ENCODE measurements at regions not wholly inside any gene's neighbourhood (a gene's known extent, or its start where the extent isn't known, plus 50 kb on each side); places are given as distances from the start of the nearest gene placed in this dataset.
"Not testable (repeated sequence)": the region's sequence is repeated elsewhere in the genome, so short reads cannot be mapped to it uniquely, and the experiment has no call there.

- in situ Hi-C loops (cut with MboI; ENCODE audit: low pct_unique_long_range_greater_than_20kb, low sequenced_read_pairs, unreplicated experiment) = no loop called here
- DNase-seq (ENCODE audit: low spot score) = no peak
- no peak for TF ChIP-seq CTCF (IDR thresholded peaks at IDR 0.05; ENCODE audit: extremely low read depth, insufficient read depth, missing control alignments)
These were observed 83.9 kb downstream of the SKIDA1 start for GRCh38 chr10:21441625-21442024.

GRCh38 chr10:21438914-21439313, 86.6 kb downstream of the SKIDA1 start:
- DNase-seq (ENCODE audit: low spot score); in situ Hi-C loops (cut with MboI; ENCODE audit: low pct_unique_long_range_greater_than_20kb, low sequenced_read_pairs, unreplicated experiment): not testable (repeated sequence)

GRCh38 chr10:21437770-21438382, 87.6 kb downstream of the SKIDA1 start:
- TF ChIP-seq CTCF (IDR thresholded peaks at IDR 0.05; ENCODE audit: extremely low read depth, insufficient read depth, missing control alignments) = no peak
- in situ Hi-C loops (cut with MboI; ENCODE audit: low pct_unique_long_range_greater_than_20kb, low sequenced_read_pairs, unreplicated experiment) = no loop called here
- DNase-seq (ENCODE audit: low spot score) = no peak

GRCh38 chr10:21432266-21432665, 93.2 kb downstream of the SKIDA1 start:
- no peak for DNase-seq (ENCODE audit: low spot score)
- in situ Hi-C loops (cut with MboI; ENCODE audit: low pct_unique_long_range_greater_than_20kb, low sequenced_read_pairs, unreplicated experiment) = no loop called here
- no peak for TF ChIP-seq CTCF (IDR thresholded peaks at IDR 0.05; ENCODE audit: extremely low read depth, insufficient read depth, missing control alignments)

DNA sequence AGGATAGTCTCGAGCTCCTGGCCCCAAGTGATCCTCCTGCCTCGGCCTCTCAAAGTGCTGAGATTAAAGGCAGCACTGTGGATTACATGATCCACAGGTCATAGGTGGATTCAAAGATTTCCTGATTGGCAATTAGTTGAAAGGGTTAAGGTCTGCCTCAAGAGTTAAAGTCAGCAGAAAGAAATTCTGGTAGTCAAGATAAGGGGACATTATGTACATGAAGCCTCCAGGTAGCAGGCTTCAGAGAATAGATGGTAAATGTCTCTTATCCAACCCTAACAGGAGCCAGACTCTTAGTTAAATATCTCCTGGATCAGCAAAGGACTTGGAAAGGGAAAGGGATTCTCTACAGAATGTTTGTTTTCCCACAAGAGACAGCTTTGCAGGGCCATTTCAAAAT, 93.7 kb downstream of the SKIDA1 start:
- no peak for TF ChIP-seq CTCF (IDR thresholded peaks at IDR 0.05; ENCODE audit: extremely low read depth, insufficient read depth, missing control alignments)
- in situ Hi-C loops (cut with MboI; ENCODE audit: low pct_unique_long_range_greater_than_20kb, low sequenced_read_pairs, unreplicated experiment) = no loop called here
- DNase-seq (ENCODE audit: low spot score) = no peak

DNA sequence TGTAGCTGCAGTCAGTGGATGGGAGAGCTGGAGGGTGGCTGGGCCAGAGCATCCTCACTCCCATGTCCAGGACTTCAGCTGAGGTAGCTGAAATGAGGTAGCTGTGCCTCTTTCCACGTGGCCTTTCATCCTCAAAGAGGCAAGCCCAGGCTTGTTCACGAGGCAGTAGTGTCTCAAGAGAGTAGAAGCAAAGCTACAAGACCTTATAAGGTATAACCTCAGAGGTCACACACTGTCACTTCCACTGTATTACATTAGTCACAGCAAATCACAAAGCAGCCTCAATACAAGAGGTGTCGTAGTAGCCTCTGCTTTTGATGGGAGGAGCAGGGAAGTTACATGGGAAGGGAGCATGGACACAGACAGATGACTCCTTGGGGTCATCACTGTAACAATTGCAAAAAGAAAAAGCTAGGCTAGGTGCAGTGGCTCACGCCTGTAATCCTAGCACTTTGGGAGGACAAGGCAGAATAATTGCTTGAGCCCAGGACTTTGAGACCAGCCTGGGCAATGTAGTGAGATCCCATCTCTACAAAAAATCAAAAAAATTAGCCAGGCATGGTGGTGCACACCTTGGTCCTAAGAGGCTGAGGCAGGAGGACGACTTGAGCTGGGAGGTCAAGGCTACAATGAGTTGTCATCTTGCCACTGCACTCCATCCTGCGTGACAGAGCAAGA, 97.5 kb downstream of the SKIDA1 start:
- no peak for TF ChIP-seq CTCF (IDR thresholded peaks at IDR 0.05; ENCODE audit: extremely low read depth, insufficient read depth, missing control alignments)
- in situ Hi-C loops (cut with MboI; ENCODE audit: low pct_unique_long_range_greater_than_20kb, low sequenced_read_pairs, unreplicated experiment) = no loop called here
- DNase-seq (ENCODE audit: low spot score) = no peak

GRCh38 chr10:21424459-21424861, 101.0 kb downstream of the SKIDA1 start:
- in situ Hi-C loops (cut with MboI; ENCODE audit: low pct_unique_long_range_greater_than_20kb, low sequenced_read_pairs, unreplicated experiment) = no loop called here
- no peak for TF ChIP-seq CTCF (IDR thresholded peaks at IDR 0.05; ENCODE audit: extremely low read depth, insufficient read depth, missing control alignments)
- no peak for DNase-seq (ENCODE audit: low spot score)

Data from GM13977 (cell line).